ENCODE measurements at regions not wholly inside any gene's neighbourhood (a gene's known extent, or its start where the extent isn't known, plus 50 kb on each side); places are given as distances from the start of the nearest gene placed in this dataset.

DNA sequence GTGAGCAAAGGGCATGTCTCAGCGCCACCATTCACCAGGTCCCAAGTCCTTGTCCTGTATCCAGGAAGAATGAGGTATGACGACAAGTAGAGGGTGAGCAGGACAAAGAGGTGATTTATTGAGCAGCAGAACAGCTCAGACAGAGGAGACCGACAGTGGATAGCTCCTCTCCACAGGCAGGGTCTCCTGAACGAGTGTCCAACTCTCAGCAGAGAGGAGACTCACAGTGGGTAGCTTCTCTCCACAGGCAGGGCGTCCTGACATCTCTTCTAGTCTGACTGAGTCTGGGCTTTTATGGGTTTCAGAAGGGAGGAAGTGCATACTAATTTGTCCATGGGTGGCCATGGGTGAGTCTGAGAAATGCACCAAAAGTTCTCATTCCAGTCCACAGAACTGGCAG, 204.7 kb downstream of the ANKRD60 start:
- TF ChIP-seq, protein P1, sequence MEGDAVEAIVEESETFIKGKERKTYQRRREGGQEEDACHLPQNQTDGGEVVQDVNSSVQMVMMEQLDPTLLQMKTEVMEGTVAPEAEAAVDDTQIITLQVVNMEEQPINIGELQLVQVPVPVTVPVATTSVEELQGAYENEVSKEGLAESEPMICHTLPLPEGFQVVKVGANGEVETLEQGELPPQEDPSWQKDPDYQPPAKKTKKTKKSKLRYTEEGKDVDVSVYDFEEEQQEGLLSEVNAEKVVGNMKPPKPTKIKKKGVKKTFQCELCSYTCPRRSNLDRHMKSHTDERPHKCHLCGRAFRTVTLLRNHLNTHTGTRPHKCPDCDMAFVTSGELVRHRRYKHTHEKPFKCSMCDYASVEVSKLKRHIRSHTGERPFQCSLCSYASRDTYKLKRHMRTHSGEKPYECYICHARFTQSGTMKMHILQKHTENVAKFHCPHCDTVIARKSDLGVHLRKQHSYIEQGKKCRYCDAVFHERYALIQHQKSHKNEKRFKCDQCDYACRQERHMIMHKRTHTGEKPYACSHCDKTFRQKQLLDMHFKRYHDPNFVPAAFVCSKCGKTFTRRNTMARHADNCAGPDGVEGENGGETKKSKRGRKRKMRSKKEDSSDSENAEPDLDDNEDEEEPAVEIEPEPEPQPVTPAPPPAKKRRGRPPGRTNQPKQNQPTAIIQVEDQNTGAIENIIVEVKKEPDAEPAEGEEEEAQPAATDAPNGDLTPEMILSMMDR (conservative IDR thresholded peaks at IDR 0.05; ENCODE audit: low read depth, low read length), result no peak
- no peak for TF ChIP-seq FOS (IDR thresholded peaks at IDR 0.05; ENCODE audit: low read depth, low read length)
- TF ChIP-seq BHLHE40 (IDR thresholded peaks at IDR 0.05; ENCODE audit: low read depth, low read length), result no peak

All from IMR-90 (cell line).